GM23248 (cell line): ENCODE measurements at regions not wholly inside any gene's neighbourhood (a gene's known extent, or its start where the extent isn't known, plus 50 kb on each side); places are given as distances from the start of the nearest gene placed in this dataset.

Source experiments
- DNase-seq: peaks from one replicate; pipeline ENCODE4 v3.0.0-alpha.2; 2015
- H2AFZ ChIP-seq: fragments of 200-600 bp; sonication (generic); 2 replicates; pipeline ENCODE4 v1.6.1; 2016; ENCODE audit warnings: antibody characterized with exemption
- H3F3A ChIP-seq: fragments of 200-600 bp; sonication (generic); 2 replicates; pipeline ENCODE4 v1.6.1; 2016; ENCODE audit warnings: mild to moderate bottlenecking, antibody characterized with exemption, mixed run types; ENCODE audit not compliant: insufficient read depth
- H3K27ac ChIP-seq: fragments of 200-600 bp; sonication (generic); 2 replicates; pipeline ENCODE4 v1.5.1; 2016; ENCODE audit warnings: mild to moderate bottlenecking
- H3K27me3 ChIP-seq: fragments of 200-600 bp; sonication (generic); replicated peaks from 2 replicates; pipeline ENCODE4 v1.6.1; 2016; ENCODE audit warnings: mild to moderate bottlenecking; ENCODE audit not compliant: insufficient read depth
- H3K36me3 ChIP-seq: fragments of 200-600 bp; sonication (generic); 2 replicates; pipeline ENCODE4 v1.6.1; 2016; ENCODE audit warnings: low read depth, mild to moderate bottlenecking
- H3K4me1 ChIP-seq: fragments of 200-600 bp; sonication (generic); 2 replicates; pipeline ENCODE4 v1.6.1; 2016; ENCODE audit warnings: mild to moderate bottlenecking; ENCODE audit not compliant: insufficient read depth
- H3K4me2 ChIP-seq: fragments of 200-600 bp; sonication (generic); one replicate; pipeline ENCODE4 v1.6.1; 2016; ENCODE audit warnings: mild to moderate bottlenecking; ENCODE audit not compliant: unreplicated experiment
- H3K4me3 ChIP-seq: fragments of 200-600 bp; sonication (generic); 2 replicates; pipeline ENCODE4 v1.5.1; 2016; ENCODE audit warnings: mild to moderate bottlenecking
- H3K79me2 ChIP-seq: fragments of 200-600 bp; sonication (generic); 2 replicates; pipeline ENCODE4 v1.6.1; 2016; ENCODE audit warnings: mild to moderate bottlenecking; ENCODE audit not compliant: insufficient read depth
- H3K9ac ChIP-seq: fragments of 200-600 bp; sonication (generic); 2 replicates; pipeline ENCODE4 v1.6.1; 2016; ENCODE audit warnings: mild to moderate bottlenecking
- H3K9me2 ChIP-seq: fragments of 200-600 bp; sonication (generic); 2 replicates; pipeline ENCODE4 v1.6.1; 2016; ENCODE audit warnings: mixed run types, mild to moderate bottlenecking, moderate library complexity; ENCODE audit not compliant: insufficient read depth
- H3K9me3 ChIP-seq: fragments of 200-600 bp; sonication (generic); one replicate; pipeline ENCODE4 v1.6.1; 2017; ENCODE audit warnings: low read depth
- H4K20me1 ChIP-seq: fragments of 200-600 bp; sonication (generic); 2 replicates; pipeline ENCODE4 v1.6.0; 2016; ENCODE audit not compliant: insufficient read depth
- EZH2 ChIP-seq: fragments of 200-600 bp; sonication (generic); IDR thresholded peaks from 2 replicates; pipeline ENCODE4 v1.6.1; 2018; ENCODE audit warnings: antibody characterized with exemption, mild to moderate bottlenecking; ENCODE audit not compliant: insufficient read depth, poor library complexity, severe bottlenecking
- EZH2phosphoT487 ChIP-seq: fragments of 200-600 bp; sonication (generic); IDR thresholded peaks from 2 replicates; pipeline ENCODE4 v1.6.1; 2018; ENCODE audit warnings: antibody characterized with exemption, moderate library complexity, mild to moderate bottlenecking, low read depth; ENCODE audit not compliant: insufficient read depth
- WGBS, 2 experiments: methylation state at CpG; one replicate each; pipeline ENCODE4 v1.1.6; 2015 to 2017; ENCODE audit warnings: low lambda C conversion rate in 2 of 2, low coverage in 1 of 2; ENCODE audit errors: missing lambda C conversion rate in 2 of 2; 5-methylcytosine and 5-hydroxymethylcytosine counted together
- in situ Hi-C: fragments of 300-500 bp; cut with MboI; formaldehyde crosslinking; loops from 2 replicates; pipeline ENCODE4 v1.15.0; 2020

GRCh38 chr2:15760232-15760910, 168.7 kb downstream of the DDX1 start:
- Histone ChIP-seq H3K27me3 (no peaks in the 10 kb centered on the region), H3K9me3 (no peaks in the 10 kb centered on the region), H2AFZ (no peak overlapping the region), H3K4me1 (no peaks in the 10 kb centered on the region), H3K9ac (no peak overlapping the region), H3F3A (no peaks in the 10 kb centered on the region), H3K36me3 (no peaks in the 10 kb centered on the region), H3K27ac (no peak overlapping the region), H3K4me2 (no peak overlapping the region), H4K20me1 (no peaks in the 10 kb centered on the region), H3K79me2 (no peaks in the 10 kb centered on the region), H3K9me2 (no peaks in the 10 kb centered on the region), H3K4me3 (no peak overlapping the region)
- TF ChIP-seq EZH2phosphoT487, result no peak
- no peak for TF ChIP-seq EZH2
- WGBS, 2 experiments, result 28% methylated on average over 7 of the region's 7 CpGs
- in situ Hi-C loops, result no loop called here
- DNase-seq, result no peak

GRCh38 chr2:15761056-15761455, 169.4 kb downstream of the DDX1 start:
- Histone ChIP-seq H2AFZ (no peak overlapping the region), H3K27ac (no peak overlapping the region), H4K20me1 (no peaks in the 10 kb centered on the region), H3K9me3 (no peaks in the 10 kb centered on the region), H3K4me3 (no peak overlapping the region), H3K9me2 (no peaks in the 10 kb centered on the region), H3K79me2 (no peaks in the 10 kb centered on the region), H3K4me1 (no peaks in the 10 kb centered on the region), H3K4me2 (no peak overlapping the region), H3K9ac (no peak overlapping the region), H3F3A (no peaks in the 10 kb centered on the region), H3K36me3 (no peaks in the 10 kb centered on the region), H3K27me3 (no peaks in the 10 kb centered on the region)
- DNase-seq, result no peak
- TF ChIP-seq EZH2, result no peak
- TF ChIP-seq EZH2phosphoT487, result no peak
- in situ Hi-C loops, result no loop called here
- 49 to 62% methylated on average over 6 of the region's 6 CpGs for WGBS, 2 experiments

GRCh38 chr2:15761910-15762309, 170.2 kb downstream of the DDX1 start:
- no peak for DNase-seq
- no peak overlapping the region for H3K9ac ChIP-seq
- H3K27ac ChIP-seq, result no peak overlapping the region
- no peaks in the 10 kb centered on the region for H3K79me2 ChIP-seq
- no peak overlapping the region for H2AFZ ChIP-seq
- no peak overlapping the region for H3K4me2 ChIP-seq
- no peaks in the 10 kb centered on the region for H3F3A ChIP-seq
- H3K9me3 ChIP-seq, result no peaks in the 10 kb centered on the region
- no peaks in the 10 kb centered on the region for H3K9me2 ChIP-seq
- H3K4me3 ChIP-seq, result no peak overlapping the region
- H3K27me3 ChIP-seq, result no peaks in the 10 kb centered on the region
- no peaks in the 10 kb centered on the region for H3K4me1 ChIP-seq
- in situ Hi-C loops, result no loop called here
- H4K20me1 ChIP-seq, result no peaks in the 10 kb centered on the region
- no peaks in the 10 kb centered on the region for H3K36me3 ChIP-seq
- no peak for TF ChIP-seq EZH2phosphoT487
- TF ChIP-seq EZH2, result no peak
- 43 to 47% methylated on average over 3 of the region's 3 CpGs for WGBS, 2 experiments

DNA sequence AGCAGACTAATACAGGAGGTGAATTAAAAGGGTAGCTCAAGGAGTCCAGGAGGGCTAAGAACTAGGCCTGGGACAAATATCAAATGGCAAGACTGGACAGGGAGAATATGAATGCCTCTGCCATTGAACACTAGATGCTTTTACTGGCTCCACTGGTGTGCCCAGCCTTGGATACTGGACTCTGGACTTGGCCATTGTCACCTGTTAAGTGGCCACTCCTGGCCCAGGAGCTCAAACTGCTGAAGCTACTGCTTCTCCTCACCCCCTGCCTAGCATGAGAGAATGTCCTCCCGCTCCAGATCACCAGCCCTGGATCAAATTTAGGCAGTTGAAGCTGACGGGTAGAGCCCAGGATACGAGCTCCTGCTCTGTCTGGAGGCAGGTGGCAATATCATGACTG, 170.8 kb downstream of the DDX1 start:
- H3K9ac ChIP-seq, result no peak overlapping the region
- no peaks in the 10 kb centered on the region for H3K27me3 ChIP-seq
- no peak overlapping the region for H3K4me3 ChIP-seq
- H4K20me1 ChIP-seq, result no peaks in the 10 kb centered on the region
- no peaks in the 10 kb centered on the region for H3F3A ChIP-seq
- no peaks in the 10 kb centered on the region for H3K9me3 ChIP-seq
- TF ChIP-seq EZH2 (no peak), EZH2phosphoT487 (no peak)
- H3K79me2 ChIP-seq, result no peaks in the 10 kb centered on the region
- 20 to 30% methylated on average over 3 of the region's 3 CpGs for WGBS, 2 experiments
- no peaks in the 10 kb centered on the region for H3K4me1 ChIP-seq
- in situ Hi-C loops, result no loop called here
- H3K27ac ChIP-seq, result no peak overlapping the region
- no peak overlapping the region for H3K4me2 ChIP-seq
- H3K9me2 ChIP-seq, result no peaks in the 10 kb centered on the region
- H2AFZ ChIP-seq, result no peak overlapping the region
- DNase-seq, result no peak
- H3K36me3 ChIP-seq, result no peaks in the 10 kb centered on the region
